ENCODE measurements at regions not wholly inside any gene's neighbourhood (a gene's known extent, or its start where the extent isn't known, plus 50 kb on each side); places are given as distances from the start of the nearest gene placed in this dataset.
"Not testable (repeated sequence)": the region's sequence is repeated elsewhere in the genome, so short reads cannot be mapped to it uniquely, and the experiment has no call there.

GRCh38 chr1:182304627-182305026 is 87.0 kb downstream of the GLUL start:
- H3K36me3 ChIP-seq (ENCODE audit: control insufficient read depth, insufficient read depth, low read length) = no peaks in the 10 kb centered on the region
- no peaks in the 10 kb centered on the region for H3K4me1 ChIP-seq (ENCODE audit: control insufficient read depth, insufficient read depth, low read length)
- no peak overlapping the region for H3K4me3 ChIP-seq (ENCODE audit: low read length)
- H3K27me3 ChIP-seq (ENCODE audit: control insufficient read depth, insufficient read depth, low read length) = no peaks in the 10 kb centered on the region
- no peak overlapping the region for H3K27ac ChIP-seq (ENCODE audit: low read depth, low read length)
- H3K9ac ChIP-seq (ENCODE audit: low read length) = no peak overlapping the region

GRCh38 chr1:182304218-182304617 is 87.4 kb downstream of the GLUL start:
- no peak overlapping the region for H3K27ac ChIP-seq (ENCODE audit: low read depth, low read length)
- H3K4me1 ChIP-seq (ENCODE audit: control insufficient read depth, insufficient read depth, low read length) = no peaks in the 10 kb centered on the region
- no peak overlapping the region for H3K4me3 ChIP-seq (ENCODE audit: low read length)
- no peaks in the 10 kb centered on the region for H3K27me3 ChIP-seq (ENCODE audit: control insufficient read depth, insufficient read depth, low read length)
- H3K36me3 ChIP-seq (ENCODE audit: control insufficient read depth, insufficient read depth, low read length) = no peaks in the 10 kb centered on the region
- H3K9ac ChIP-seq (ENCODE audit: low read length) = no peak overlapping the region

GRCh38 chr1:182303778-182304177 is 87.8 kb downstream of the GLUL start:
- no peaks in the 10 kb centered on the region for H3K36me3 ChIP-seq (ENCODE audit: control insufficient read depth, insufficient read depth, low read length)
- H3K4me1 ChIP-seq (ENCODE audit: control insufficient read depth, insufficient read depth, low read length) = no peaks in the 10 kb centered on the region
- H3K9ac ChIP-seq (ENCODE audit: low read length) = no peak overlapping the region
- no peaks in the 10 kb centered on the region for H3K27me3 ChIP-seq (ENCODE audit: control insufficient read depth, insufficient read depth, low read length)
- H3K27ac ChIP-seq (ENCODE audit: low read depth, low read length) = no peak overlapping the region
- H3K4me3 ChIP-seq (ENCODE audit: low read length) = no peak overlapping the region

GRCh38 chr1:182301467-182302198 is 90.0 kb downstream of the GLUL start:
- no peaks in the 10 kb centered on the region for H3K27me3 ChIP-seq (ENCODE audit: control insufficient read depth, insufficient read depth, low read length)
- no peaks in the 10 kb centered on the region for H3K36me3 ChIP-seq (ENCODE audit: control insufficient read depth, insufficient read depth, low read length)
- no peaks in the 10 kb centered on the region for H3K4me1 ChIP-seq (ENCODE audit: control insufficient read depth, insufficient read depth, low read length)
- no peak overlapping the region for H3K9ac ChIP-seq (ENCODE audit: low read length)
- no peak overlapping the region for H3K27ac ChIP-seq (ENCODE audit: low read depth, low read length)
- H3K4me3 ChIP-seq (ENCODE audit: low read length) = no peak overlapping the region

- H3K4me1 ChIP-seq (ENCODE audit: control insufficient read depth, insufficient read depth, low read length) = no peaks in the 10 kb centered on the region
- H3K4me3 ChIP-seq (ENCODE audit: low read length) = no peak overlapping the region
- no peaks in the 10 kb centered on the region for H3K36me3 ChIP-seq (ENCODE audit: control insufficient read depth, insufficient read depth, low read length)
- H3K27ac ChIP-seq (ENCODE audit: low read depth, low read length) = no peak overlapping the region
- no peak overlapping the region for H3K9ac ChIP-seq (ENCODE audit: low read length)
- H3K27me3 ChIP-seq (ENCODE audit: control insufficient read depth, insufficient read depth, low read length) = no peaks in the 10 kb centered on the region
These were observed 90.6 kb downstream of the GLUL start for GRCh38 chr1:182301026-182301436.

GRCh38 chr1:182299728-182300616 is 91.6 kb downstream of the GLUL start:
- H3K4me1 ChIP-seq (ENCODE audit: control insufficient read depth, insufficient read depth, low read length) = no peaks in the 10 kb centered on the region
- no peaks in the 10 kb centered on the region for H3K27me3 ChIP-seq (ENCODE audit: control insufficient read depth, insufficient read depth, low read length)
- no peak overlapping the region for H3K27ac ChIP-seq (ENCODE audit: low read depth, low read length)
- no peaks in the 10 kb centered on the region for H3K36me3 ChIP-seq (ENCODE audit: control insufficient read depth, insufficient read depth, low read length)
- no peak overlapping the region for H3K4me3 ChIP-seq (ENCODE audit: low read length)
- no peak overlapping the region for H3K9ac ChIP-seq (ENCODE audit: low read length)

GRCh38 chr1:182299054-182299727 is 92.4 kb downstream of the GLUL start:
- not testable (repeated sequence) for H3K4me3 ChIP-seq (ENCODE audit: low read length); H3K9ac ChIP-seq (ENCODE audit: low read length); H3K27ac ChIP-seq (ENCODE audit: low read depth, low read length); H3K27me3 ChIP-seq (ENCODE audit: control insufficient read depth, insufficient read depth, low read length); H3K4me1 ChIP-seq (ENCODE audit: control insufficient read depth, insufficient read depth, low read length); H3K36me3 ChIP-seq (ENCODE audit: control insufficient read depth, insufficient read depth, low read length)

- Histone ChIP-seq H3K4me1 (ENCODE audit: control insufficient read depth, insufficient read depth, low read length) (no peaks in the 10 kb centered on the region), H3K27me3 (ENCODE audit: control insufficient read depth, insufficient read depth, low read length) (no peaks in the 10 kb centered on the region), H3K36me3 (ENCODE audit: control insufficient read depth, insufficient read depth, low read length) (no peaks in the 10 kb centered on the region), H3K4me3 (ENCODE audit: low read length) (no peak overlapping the region), H3K9ac (ENCODE audit: low read length) (no peak overlapping the region), H3K27ac (ENCODE audit: low read depth, low read length) (no peak overlapping the region)
These were observed 94.3 kb downstream of the GLUL start for GRCh38 chr1:182297335-182297734.

- H3K27me3 ChIP-seq (ENCODE audit: control insufficient read depth, insufficient read depth, low read length) = no peaks in the 10 kb centered on the region
- no peak overlapping the region for H3K4me3 ChIP-seq (ENCODE audit: low read length)
- no peaks in the 10 kb centered on the region for H3K36me3 ChIP-seq (ENCODE audit: control insufficient read depth, insufficient read depth, low read length)
- no peak overlapping the region for H3K9ac ChIP-seq (ENCODE audit: low read length)
- no peak overlapping the region for H3K27ac ChIP-seq (ENCODE audit: low read depth, low read length)
- H3K4me1 ChIP-seq (ENCODE audit: control insufficient read depth, insufficient read depth, low read length) = no peaks in the 10 kb centered on the region
These were observed 95.9 kb downstream of the GLUL start for GRCh38 chr1:182295697-182296096.

- H3K36me3 ChIP-seq (ENCODE audit: control insufficient read depth, insufficient read depth, low read length) = no peaks in the 10 kb centered on the region
- peaks cover 11% of the 10 kb centered on the region for H3K4me1 ChIP-seq (ENCODE audit: control insufficient read depth, insufficient read depth, low read length)
- no peak overlapping the region for H3K9ac ChIP-seq (ENCODE audit: low read length)
- no peaks in the 10 kb centered on the region for H3K27me3 ChIP-seq (ENCODE audit: control insufficient read depth, insufficient read depth, low read length)
- H3K4me3 ChIP-seq (ENCODE audit: low read length) = no peak overlapping the region
- no peak overlapping the region for H3K27ac ChIP-seq (ENCODE audit: low read depth, low read length)
These were observed 98.4 kb downstream of the GLUL start for GRCh38 chr1:182293119-182293589.

- Histone ChIP-seq H3K4me3 (ENCODE audit: low read length) (no peak overlapping the region), H3K9ac (ENCODE audit: low read length) (no peak overlapping the region), H3K36me3 (ENCODE audit: control insufficient read depth, insufficient read depth, low read length) (no peaks in the 10 kb centered on the region), H3K4me1 (ENCODE audit: control insufficient read depth, insufficient read depth, low read length) (peaks cover 11% of the 10 kb centered on the region), H3K27ac (ENCODE audit: low read depth, low read length) (no peak overlapping the region), H3K27me3 (ENCODE audit: control insufficient read depth, insufficient read depth, low read length) (no peaks in the 10 kb centered on the region)
These were observed 99.3 kb downstream of the GLUL start for GRCh38 chr1:182292193-182292741.

- Histone ChIP-seq H3K36me3 (ENCODE audit: control insufficient read depth, insufficient read depth, low read length) (no peaks in the 10 kb centered on the region), H3K27me3 (ENCODE audit: control insufficient read depth, insufficient read depth, low read length) (no peaks in the 10 kb centered on the region), H3K27ac (ENCODE audit: low read depth, low read length) (no peak overlapping the region), H3K9ac (ENCODE audit: low read length) (no peak overlapping the region), H3K4me1 (ENCODE audit: control insufficient read depth, insufficient read depth, low read length) (peaks cover 11% of the 10 kb centered on the region), H3K4me3 (ENCODE audit: low read length) (no peak overlapping the region)
These were observed 99.9 kb downstream of the GLUL start for GRCh38 chr1:182291584-182292192.
